HepG2 (cell line): ENCODE measurements at regions not wholly inside any gene's neighbourhood (a gene's known extent, or its start where the extent isn't known, plus 50 kb on each side); places are given as distances from the start of the nearest gene placed in this dataset.

Source experiments
- ATAC-seq: fragments of 200-7000 bp; cut with Tn5 transposase; 3 replicates; pipeline ENCODE4 v1.9.1; 2020; ENCODE audit warnings: mild to moderate bottlenecking, moderate library complexity
- BruUV-seq: library from RNA; stranded (reverse); fragments of 400-500 nt; replicated peaks from 2 replicates; lab custom pipeline; 2021; lab: Mats Ljungman, UMichigan
- CTCF ChIA-PET: fragments of 300-600 bp; formaldehyde crosslinking; extraction: SDS; loops from one replicate; lab custom pipeline; 2021; ENCODE audit warnings: low total read pairs, inconsistent platforms, low intra/inter-chr PET ratio; lab: Yijun Ruan, JAX
- POLR2A ChIA-PET: fragments of 350-600 bp; sonication (Branson Sonifier 250); formaldehyde crosslinking; loops from one replicate; lab custom pipeline; 2020; ENCODE audit warnings: antibody characterized with exemption, inconsistent platforms; lab: Yijun Ruan, JAX
- DNase-seq: peaks from one replicate; pipeline ENCODE4 v3.0.0-alpha.2; 2015; ENCODE audit warnings: low spot score
- FAIRE-seq: peaks from 3 replicates; lab custom pipeline; 2011; peaks lifted over from hg19 to GRCh38; lab: Jason Lieb, UNC
- H2AFZ ChIP-seq: one replicate; pipeline ENCODE4 v1.6.1; 2011; ENCODE audit warnings: low read length, inconsistent platforms
- H3K27ac ChIP-seq: fragments of 300-600 bp; 3 replicates; pipeline ENCODE4 v1.8.0; 2011; ENCODE audit warnings: mixed run types, mild to moderate bottlenecking, mixed read lengths, low read length, inconsistent platforms; ENCODE audit not compliant: insufficient read depth; ENCODE audit errors: extremely low read length
- H3K27me3 ChIP-seq, 2 experiments: fragments of 200-600 bp in 1 of 2; 2 replicates in 1 of 2; 3 replicates in 1 of 2; pipeline versions ENCODE4 v1.6.0 to v1.8.0; 2011; ENCODE audit warnings: low read length in 2 of 2, mild to moderate bottlenecking in 2 of 2, moderate library complexity in 2 of 2, inconsistent platforms in 1 of 2; ENCODE audit not compliant: insufficient read depth in 2 of 2, control insufficient read depth in 1 of 2
- H3K36me3 ChIP-seq, 2 experiments: fragments of 200-600 bp in 1 of 2; replicated peaks in 1 of 2; 2 replicates in 1 of 2; 3 replicates in 1 of 2; pipeline versions ENCODE4 v1.5.1 to v1.8.0; 2011; ENCODE audit warnings: low read length in 2 of 2, inconsistent platforms in 1 of 2; ENCODE audit not compliant: insufficient read depth in 2 of 2, control insufficient read depth in 1 of 2
- H3K4me1 ChIP-seq: 2 replicates; pipeline ENCODE4 v1.5.1; 2012; ENCODE audit warnings: low read length, inconsistent platforms; ENCODE audit not compliant: insufficient read depth
- H3K4me2 ChIP-seq: 2 replicates; pipeline ENCODE4 v1.6.0; 2011; ENCODE audit warnings: low read depth, low read length, inconsistent platforms
- H3K4me3 ChIP-seq, 3 experiments: fragments of 200-600 bp in 1 of 3; sonication (generic), shearing (Covaris generic) in 1 of 3; replicated peaks in 1 of 3; 2 replicates each; pipeline ENCODE4 v1.5.1; 2011 to 2016; ENCODE audit warnings: low read length in 3 of 3, inconsistent platforms in 2 of 3, low read depth in 2 of 3, mild to moderate bottlenecking in 2 of 3, control low read depth in 1 of 3, mixed read lengths in 1 of 3; ENCODE audit not compliant: insufficient read depth in 1 of 3
- H3K79me2 ChIP-seq: one replicate; pipeline ENCODE4 v1.6.1; 2011; ENCODE audit warnings: low read length, inconsistent platforms; ENCODE audit not compliant: insufficient read depth
- H3K9ac ChIP-seq: 2 replicates; pipeline ENCODE4 v1.6.0; 2011; ENCODE audit warnings: mild to moderate bottlenecking, low read depth, low read length, inconsistent platforms; ENCODE audit not compliant: insufficient read depth
- H3K9me3 ChIP-seq: 2 replicates; pipeline ENCODE4 v1.5.1; 2012; ENCODE audit warnings: mild to moderate bottlenecking, low read length
- H4K20me1 ChIP-seq: 2 replicates; pipeline ENCODE4 v1.6.0; 2011; ENCODE audit warnings: inconsistent platforms, mild to moderate bottlenecking, low read length, moderate library complexity; ENCODE audit not compliant: insufficient read depth
- DNMT3B ChIP-seq: conservative IDR thresholded peaks from 2 replicates; pipeline ENCODE4 v1.6.1; 2016; ENCODE audit warnings: missing biosample characterization, control low read depth
- FOXP4 ChIP-seq: sonication (generic); formaldehyde crosslinking; IDR thresholded peaks from 2 replicates; pipeline ENCODE4 v1.4.0; 2020; ENCODE audit warnings: missing genetic modification reagents
- KMT2B ChIP-seq: IDR thresholded peaks from 2 replicates; pipeline ENCODE4 v1.6.1; 2016; ENCODE audit warnings: missing genetic modification reagents, missing compliant biosample characterization
- NFE2L1 ChIP-seq: sonication (generic); formaldehyde crosslinking; IDR thresholded peaks from 2 replicates; pipeline ENCODE4 v1.4.0; 2020; ENCODE audit warnings: missing genetic modification reagents, mild to moderate bottlenecking, borderline replicate concordance
- PHF21A ChIP-seq: sonication (generic); formaldehyde crosslinking; IDR thresholded peaks from 2 replicates; pipeline ENCODE4 v1.5.0; 2020; ENCODE audit warnings: mild to moderate bottlenecking, missing genetic modification reagents
- RFX1 ChIP-seq: fragments of 450-650 bp; IDR thresholded peaks from 2 replicates; pipeline ENCODE4 v1.6.1; 2017
- ZFP36 ChIP-seq: fragments of 150-350 bp; IDR thresholded peaks from 2 replicates; pipeline ENCODE4 v1.6.1; 2018; ENCODE audit warnings: borderline replicate concordance, low read length, low read depth; ENCODE audit not compliant: partially characterized antibody
- ZNF451 ChIP-seq: sonication (generic); formaldehyde crosslinking; IDR thresholded peaks from 2 replicates; pipeline ENCODE4 v1.5.0; 2020; ENCODE audit warnings: mild to moderate bottlenecking, missing genetic modification reagents
- ZNF83 ChIP-seq: sonication (generic); formaldehyde crosslinking; IDR thresholded peaks from 2 replicates; pipeline ENCODE4 v1.4.0; 2020; ENCODE audit warnings: missing genetic modification reagents, mild to moderate bottlenecking, borderline replicate concordance
- ZNF839 ChIP-seq: sonication (generic); formaldehyde crosslinking; IDR thresholded peaks from 2 replicates; pipeline ENCODE4 v1.4.0; 2020; ENCODE audit warnings: missing genetic modification reagents, mild to moderate bottlenecking, borderline replicate concordance
- whole genome bisulfite sequencing: methylation state at CpG from one replicate; pipeline ENCODE4 v1.1.6; 2017; ENCODE audit warnings: low lambda C conversion rate; 5-methylcytosine and 5-hydroxymethylcytosine counted together
- in situ Hi-C: cut with HindIII; loops from 2 replicates; pipeline ENCODE4 v1.10.0; 2017; ENCODE audit warnings: low pct_unique_long_range_greater_than_20kb; ENCODE audit not compliant: extremely low pct_ligation_motif_present
- intact Hi-C: fragments of 100-400 bp; cut with micrococcal nuclease; formaldehyde crosslinking; loops from one replicate; pipeline ENCODE4 v1.10.0; 2022; ENCODE audit not compliant: unreplicated experiment

DNA sequence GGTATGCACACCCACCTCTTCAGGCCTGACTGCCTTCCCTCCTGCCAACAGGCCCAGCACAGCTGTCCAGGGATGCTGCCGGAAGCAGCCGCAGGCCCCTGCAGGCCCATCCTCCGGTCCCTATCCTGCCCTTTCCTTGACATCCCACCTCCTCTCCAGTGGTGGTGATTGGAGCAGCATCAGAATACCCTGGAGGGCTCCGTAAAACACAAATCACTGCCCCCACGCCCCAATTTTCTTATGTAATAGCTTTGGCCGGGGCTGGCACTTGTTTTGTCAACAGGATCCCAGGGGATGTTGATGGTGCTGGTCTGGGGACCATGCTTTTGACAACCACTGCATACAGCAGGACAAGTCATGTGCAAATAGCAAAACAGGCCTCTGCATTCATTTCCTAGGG, 274.5 kb downstream of the GADD45G start:
- Histone ChIP-seq H3K27me3 (0 out of 5 replicates have a peak, but pooled peaks cover 0 to 2% of the 10 kb centered on the region in 2 experiments), H3K79me2 (no peaks in the 10 kb centered on the region), H3K36me3 (no peaks in the 10 kb centered on the region), H3K9me3 (no peaks in the 10 kb centered on the region), H2AFZ (no peak overlapping the region), H3K4me2 (no peak overlapping the region), H4K20me1 (no peaks in the 10 kb centered on the region), H3K4me1 (no peaks in the 10 kb centered on the region), H3K9ac (no peak overlapping the region), H3K4me3 (no peak overlapping the region), H3K27ac (no peak overlapping the region)
- in situ Hi-C loops, result no loop called here
- no TSS peak for BruUV-seq
- ChIA-PET POLR2A (no interaction called here), CTCF (no interaction called here)
- ATAC-seq, result no peak
- no peak for FAIRE-seq
- TF ChIP-seq ZFP36, result no peak
- intact Hi-C loops, result no loop called here
- 40% methylated on average over 6 of the region's 6 CpGs for WGBS
- no peak for DNase-seq

DNA sequence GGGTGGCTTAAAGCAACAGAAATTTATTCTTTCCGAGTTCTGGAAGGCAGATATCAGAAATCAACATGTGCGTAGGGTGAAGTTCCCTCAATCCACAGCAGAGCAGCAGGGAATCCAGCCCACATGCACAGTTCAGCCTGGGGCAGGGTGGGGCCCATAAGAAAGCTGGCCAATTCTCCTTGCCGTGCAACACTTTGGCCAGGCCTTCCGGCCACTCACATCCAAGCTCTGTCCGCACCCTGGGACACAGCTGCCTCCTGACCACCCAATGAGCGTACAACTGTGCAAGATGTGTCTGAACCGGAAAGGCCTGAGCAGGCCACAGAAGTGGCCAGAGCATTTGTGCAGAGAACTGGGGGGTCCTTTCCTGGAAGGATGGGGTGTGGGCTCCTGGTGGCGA, 274.9 kb downstream of the GADD45G start:
- no peaks in the 10 kb centered on the region for H4K20me1 ChIP-seq
- TF ChIP-seq KMT2B (no peak), FOXP4 (no peak), ZNF451 (CRISPR knock-in tag) (no peak), DNMT3B (CRISPR knock-in tag) (no peak), NFE2L1 (no peak), ZNF839 (CRISPR knock-in tag) (no peak), PHF21A (no peak), RFX1 (no peak), ZNF83 (no peak)
- H3K27ac ChIP-seq, result no peak overlapping the region
- H3K79me2 ChIP-seq, result no peaks in the 10 kb centered on the region
- in situ Hi-C loops (no loop called here), intact Hi-C loops (no loop called here)
- no peak for DNase-seq
- no peaks in the 10 kb centered on the region for H3K4me1 ChIP-seq
- no TSS peak for BruUV-seq
- POLR2A ChIA-PET, result no interaction called here
- no peak for FAIRE-seq
- no peak for ATAC-seq
- H3K27me3 ChIP-seq, result 0 out of 5 replicates have a peak, but pooled peaks cover 0 to 2% of the 10 kb centered on the region in 2 experiments
- no peak overlapping the region for H3K4me2 ChIP-seq
- H3K9me3 ChIP-seq, result no peaks in the 10 kb centered on the region
- CTCF ChIA-PET, result no interaction called here
- H3K36me3 ChIP-seq, result no peaks in the 10 kb centered on the region
- H2AFZ ChIP-seq, result no peak overlapping the region
- no peak overlapping the region for H3K4me3 ChIP-seq
- no peak overlapping the region for H3K9ac ChIP-seq
- 42% methylated on average over 2 of the region's 8 CpGs for WGBS
